ENCODE measurements at regions not wholly inside any gene's neighbourhood (a gene's known extent, or its start where the extent isn't known, plus 50 kb on each side); places are given as distances from the start of the nearest gene placed in this dataset.

GRCh38 chr7:152588350-152588749 lies 87.6 kb downstream of the XRCC2 start:
- H3K36me3 ChIP-seq (ENCODE audit: insufficient read depth, low read length, poor library complexity, severe bottlenecking): no peaks in the 10 kb centered on the region
- H3K4me1 ChIP-seq (ENCODE audit: insufficient read depth, low read length, poor library complexity, severe bottlenecking): no peaks in the 10 kb centered on the region
- intact Hi-C loops (cut with micrococcal nuclease; ENCODE audit: unreplicated experiment): no loop called here
- BruUV-seq (replicated peaks): no TSS peak
- H3K27me3 ChIP-seq (replicated peaks; ENCODE audit: insufficient read depth, low read depth, low read length, poor library complexity): no peaks in the 10 kb centered on the region
- H3K9me3 ChIP-seq (ENCODE audit: low read depth, low read length, poor library complexity, severe bottlenecking): no peaks in the 10 kb centered on the region
- TF ChIP-seq EZH2 (IDR thresholded peaks at IDR 0.05; ENCODE audit: borderline replicate concordance, low read depth, low read length, poor library complexity, severe bottlenecking) (no peak), CTCF (conservative IDR thresholded peaks at IDR 0.05; ENCODE audit: low read depth, low read length) (no peak)
- no peak overlapping the region for H3K27ac ChIP-seq (ENCODE audit: low read depth, low read length, poor library complexity, severe bottlenecking)
- no peak for DNase-seq (ENCODE audit: low spot score)
- POLR2A ChIA-PET (ENCODE audit: low non-redundant PET): no interaction called here
- H3K4me3 ChIP-seq (ENCODE audit: low read depth, low read length, poor library complexity, severe bottlenecking): no peak overlapping the region
- CTCF ChIA-PET: no interaction called here

- CTCF ChIA-PET: no interaction called here
- DNase-seq (ENCODE audit: low spot score): no peak
- no TSS peak for BruUV-seq (replicated peaks)
Measured at GRCh38 chr7:152587366-152587765, 88.6 kb downstream of the XRCC2 start.

GRCh38 chr7:152583006-152583405 lies 92.9 kb downstream of the XRCC2 start:
- ChIA-PET CTCF (no interaction called here), POLR2A (ENCODE audit: low non-redundant PET) (no interaction called here)
- H3K4me3 ChIP-seq (ENCODE audit: low read depth, low read length, poor library complexity, severe bottlenecking): no peak overlapping the region
- no peaks in the 10 kb centered on the region for H3K36me3 ChIP-seq (ENCODE audit: insufficient read depth, low read length, poor library complexity, severe bottlenecking)
- no peak for TF ChIP-seq EZH2 (IDR thresholded peaks at IDR 0.05; ENCODE audit: borderline replicate concordance, low read depth, low read length, poor library complexity, severe bottlenecking)
- TF ChIP-seq CTCF (conservative IDR thresholded peaks at IDR 0.05; ENCODE audit: low read depth, low read length): no peak
- H3K27me3 ChIP-seq (replicated peaks; ENCODE audit: insufficient read depth, low read depth, low read length, poor library complexity): no peaks in the 10 kb centered on the region
- no TSS peak for BruUV-seq (replicated peaks)
- no peaks in the 10 kb centered on the region for H3K9me3 ChIP-seq (ENCODE audit: low read depth, low read length, poor library complexity, severe bottlenecking)
- no peaks in the 10 kb centered on the region for H3K4me1 ChIP-seq (ENCODE audit: insufficient read depth, low read length, poor library complexity, severe bottlenecking)
- H3K27ac ChIP-seq (ENCODE audit: low read depth, low read length, poor library complexity, severe bottlenecking): no peak overlapping the region
- intact Hi-C loops (cut with micrococcal nuclease; ENCODE audit: unreplicated experiment): no loop called here
- DNase-seq (ENCODE audit: low spot score): no peak

More at GRCh38 chr7:152587366-152587765, 88.6 kb downstream of the XRCC2 start:
- H3K9me3 ChIP-seq (ENCODE audit: low read depth, low read length, poor library complexity, severe bottlenecking): no peaks in the 10 kb centered on the region
- H3K27me3 ChIP-seq (replicated peaks; ENCODE audit: insufficient read depth, low read depth, low read length, poor library complexity): no peaks in the 10 kb centered on the region
- POLR2A ChIA-PET (ENCODE audit: low non-redundant PET): no interaction called here
- no peak overlapping the region for H3K4me3 ChIP-seq (ENCODE audit: low read depth, low read length, poor library complexity, severe bottlenecking)
- intact Hi-C loops (cut with micrococcal nuclease; ENCODE audit: unreplicated experiment): no loop called here
- no peak for TF ChIP-seq EZH2 (IDR thresholded peaks at IDR 0.05; ENCODE audit: borderline replicate concordance, low read depth, low read length, poor library complexity, severe bottlenecking)
- TF ChIP-seq CTCF (conservative IDR thresholded peaks at IDR 0.05; ENCODE audit: low read depth, low read length): no peak
- H3K4me1 ChIP-seq (ENCODE audit: insufficient read depth, low read length, poor library complexity, severe bottlenecking): no peaks in the 10 kb centered on the region
- no peak overlapping the region for H3K27ac ChIP-seq (ENCODE audit: low read depth, low read length, poor library complexity, severe bottlenecking)
- H3K36me3 ChIP-seq (ENCODE audit: insufficient read depth, low read length, poor library complexity, severe bottlenecking): no peaks in the 10 kb centered on the region
